ENCODE measurements at regions not wholly inside any gene's neighbourhood (a gene's known extent, or its start where the extent isn't known, plus 50 kb on each side); places are given as distances from the start of the nearest gene placed in this dataset.
"Not testable (repeated sequence)": the region's sequence is repeated elsewhere in the genome, so short reads cannot be mapped to it uniquely, and the experiment has no call there.

DNA sequence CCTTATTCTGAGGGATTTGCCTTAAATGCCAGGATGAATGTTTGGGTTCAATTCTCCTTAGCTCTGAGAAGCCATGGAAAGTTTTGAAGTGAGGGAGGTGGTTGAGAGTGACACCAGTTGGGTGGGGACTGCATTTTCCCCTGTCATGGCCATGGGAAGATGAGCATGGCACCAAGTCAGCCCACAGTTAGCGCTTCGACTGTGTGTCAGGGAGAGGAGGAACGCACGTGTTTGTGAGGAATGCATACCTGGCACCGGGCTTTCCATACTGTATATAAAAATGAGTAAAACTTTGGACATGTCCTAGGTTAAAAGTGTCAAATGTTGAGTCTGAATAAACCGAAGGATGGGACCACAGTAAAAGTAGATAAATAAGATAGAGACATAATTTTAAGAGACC lies 187.5 kb upstream of the KL start:
- no peak for DNase-seq

- no peak for DNase-seq
These were observed 187.0 kb upstream of the KL start for GRCh38 chr13:32829269-32829668.

- DNase-seq: peak; percentile 50
These were observed 186.4 kb upstream of the KL start for GRCh38 chr13:32829676-32830335.

DNA sequence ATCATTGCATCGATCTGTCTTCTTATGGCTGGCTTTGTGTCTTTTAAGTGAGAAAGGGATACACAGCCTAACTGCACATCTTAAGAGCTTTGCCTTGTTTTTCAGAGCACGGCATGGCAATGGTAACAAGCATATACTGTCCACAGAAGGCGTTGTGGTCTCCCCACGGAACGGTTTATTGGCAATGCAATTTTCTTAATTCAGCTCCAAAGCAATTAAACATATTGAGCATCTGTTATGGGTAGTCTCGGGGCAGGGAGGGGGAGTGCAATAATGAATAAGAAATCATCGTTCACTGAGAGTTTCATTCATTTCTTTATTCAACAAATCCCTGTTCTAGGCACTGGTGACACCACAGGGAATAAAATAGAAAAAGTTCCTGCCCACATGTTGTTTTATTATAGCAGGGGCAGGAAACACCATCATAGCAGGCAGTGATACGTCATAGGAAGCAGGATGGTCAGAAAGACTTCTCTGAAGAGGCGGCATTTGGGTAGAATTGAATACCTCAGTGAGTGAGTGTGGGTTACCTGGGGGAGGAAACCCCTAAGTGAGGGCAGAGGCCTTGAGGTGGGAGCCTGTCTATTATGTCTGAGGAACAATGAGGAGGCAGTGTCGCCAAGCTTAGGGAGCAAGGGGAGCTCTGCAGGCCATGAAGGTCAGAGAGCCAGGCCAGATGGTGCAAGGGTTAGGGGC lies 185.7 kb upstream of the KL start:
- DNase-seq: no peak

GRCh38 chr13:32837307-32837972 lies 178.8 kb upstream of the KL start:
- no peak for DNase-seq

GRCh38 chr13:32837973-32838927 lies 178.0 kb upstream of the KL start:
- no peak for DNase-seq

GRCh38 chr13:32838945-32839344 lies 177.3 kb upstream of the KL start:
- DNase-seq: no peak

DNA sequence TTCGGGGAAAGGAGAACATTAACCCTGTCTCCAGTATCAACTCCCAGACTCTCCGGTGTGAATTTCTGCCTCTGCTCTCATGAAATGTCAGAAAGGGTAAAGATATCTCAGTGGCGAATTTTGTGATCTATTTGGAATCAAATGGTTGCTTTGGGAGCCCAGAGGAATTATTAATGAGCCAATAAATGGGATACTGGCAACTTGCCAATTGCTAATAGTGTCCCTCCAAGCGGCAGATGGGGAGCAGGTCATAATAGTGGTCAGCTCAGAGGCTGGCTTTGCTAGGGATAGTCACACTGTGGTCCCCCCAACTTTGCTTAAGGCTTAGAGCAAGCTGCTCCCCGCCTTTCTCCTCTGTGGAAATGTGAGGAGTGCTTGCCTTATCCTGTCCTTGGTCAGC lies 176.1 kb upstream of the KL start:
- no peak for DNase-seq

DNA sequence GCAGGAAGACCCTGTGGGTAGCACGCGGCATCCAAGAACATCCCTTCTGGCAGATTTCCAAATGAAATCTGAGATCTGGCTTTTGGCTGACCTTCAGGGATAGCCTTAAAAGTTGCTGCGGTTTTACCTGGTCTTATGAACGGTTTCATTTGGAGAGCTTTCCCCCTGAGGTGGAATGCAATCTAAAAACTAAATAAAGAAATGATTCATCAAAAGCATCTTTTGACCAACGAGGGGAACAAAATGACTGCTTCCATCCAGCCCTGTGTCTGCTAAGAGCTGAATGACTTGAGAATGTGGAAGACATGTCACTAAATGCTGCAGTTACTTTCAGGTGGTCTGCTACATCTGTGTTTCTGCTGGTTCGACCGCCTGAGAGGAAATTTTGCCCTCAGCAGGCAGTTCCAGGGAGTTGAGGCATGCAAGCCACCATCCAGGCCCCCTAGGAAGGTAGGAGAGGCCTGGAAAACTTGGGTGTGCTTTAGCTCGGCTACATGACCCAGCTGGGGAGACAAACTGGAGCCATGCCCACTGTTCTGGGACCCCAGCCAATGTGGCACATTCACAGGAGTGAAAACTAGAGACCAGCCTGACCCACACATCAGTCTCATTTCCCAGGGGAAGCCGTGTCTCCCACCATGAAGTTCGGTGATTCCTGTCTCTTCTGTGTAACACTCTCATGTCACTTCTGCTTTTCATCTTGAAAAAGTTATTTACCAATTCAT lies 175.1 kb upstream of the KL start:
- no peak for DNase-seq

DNA sequence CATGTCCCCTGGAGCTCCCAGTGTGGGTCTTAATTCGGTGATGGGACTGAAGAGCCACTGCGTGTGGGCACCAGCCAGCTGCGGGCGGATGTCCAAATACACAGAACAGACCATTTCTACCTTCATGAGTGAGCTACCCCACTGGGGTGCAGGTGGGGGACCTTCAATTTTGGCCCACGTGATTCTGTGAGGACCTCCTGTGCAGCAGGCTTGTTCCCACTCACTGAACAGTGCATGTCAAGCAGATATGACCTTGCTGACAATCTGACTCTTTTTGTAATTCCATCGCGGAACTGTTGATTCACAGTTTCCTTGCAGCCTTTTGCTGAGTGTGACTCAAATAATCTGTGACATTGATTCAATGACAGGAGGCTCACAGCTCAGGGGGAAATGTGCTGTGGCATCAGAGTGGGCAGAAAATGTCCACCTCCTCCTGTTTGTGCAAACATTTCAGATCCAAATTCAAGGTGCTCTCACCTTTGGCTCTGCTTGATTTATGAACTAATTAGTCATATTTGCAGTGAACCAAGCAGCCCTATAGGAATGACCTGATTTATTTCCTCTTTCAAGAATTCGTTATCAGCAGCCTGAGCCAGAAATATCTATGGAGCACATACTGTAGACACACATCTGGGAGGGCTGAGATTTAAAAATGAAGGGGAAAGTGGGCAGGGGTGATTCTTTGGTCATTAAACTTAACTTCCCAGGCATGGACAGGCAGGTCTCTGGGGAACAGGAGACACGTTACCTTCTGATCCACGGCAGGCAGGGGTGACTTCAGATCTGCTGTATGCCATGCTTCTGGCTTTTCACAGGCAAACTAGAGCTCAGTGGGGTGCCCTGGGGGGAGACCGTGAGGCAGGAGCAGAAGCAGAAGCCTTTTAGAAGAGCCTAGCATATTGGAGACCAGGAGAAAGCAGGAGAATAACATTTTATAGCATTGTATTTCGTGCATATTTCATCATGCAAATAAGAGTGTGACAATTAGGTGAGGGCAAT lies 170.0 kb upstream of the KL start:
- DNase-seq: no peak

DNA sequence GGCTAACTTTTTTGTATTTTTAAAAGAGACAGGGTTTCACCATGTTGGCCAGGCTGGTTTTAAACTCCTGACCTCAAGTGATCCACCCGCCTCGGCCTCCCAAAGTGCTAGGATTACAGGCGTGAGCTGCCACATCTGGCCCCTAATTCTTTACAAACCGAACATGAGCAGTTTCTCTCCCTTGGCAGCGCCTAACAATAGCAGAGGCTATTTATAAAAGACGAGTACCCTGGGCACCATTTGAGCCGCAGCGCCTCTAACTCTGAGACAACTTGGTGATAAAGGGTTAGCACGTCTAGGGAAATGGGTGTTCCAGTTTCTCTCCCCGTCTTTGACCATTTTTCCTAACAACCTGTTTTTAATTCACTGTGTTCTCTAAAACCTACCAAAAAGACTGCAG lies 168.2 kb upstream of the KL start:
- DNase-seq: not testable (repeated sequence)

GRCh38 chr13:32849369-32849768 lies 166.9 kb upstream of the KL start:
- DNase-seq: no peak

DNA sequence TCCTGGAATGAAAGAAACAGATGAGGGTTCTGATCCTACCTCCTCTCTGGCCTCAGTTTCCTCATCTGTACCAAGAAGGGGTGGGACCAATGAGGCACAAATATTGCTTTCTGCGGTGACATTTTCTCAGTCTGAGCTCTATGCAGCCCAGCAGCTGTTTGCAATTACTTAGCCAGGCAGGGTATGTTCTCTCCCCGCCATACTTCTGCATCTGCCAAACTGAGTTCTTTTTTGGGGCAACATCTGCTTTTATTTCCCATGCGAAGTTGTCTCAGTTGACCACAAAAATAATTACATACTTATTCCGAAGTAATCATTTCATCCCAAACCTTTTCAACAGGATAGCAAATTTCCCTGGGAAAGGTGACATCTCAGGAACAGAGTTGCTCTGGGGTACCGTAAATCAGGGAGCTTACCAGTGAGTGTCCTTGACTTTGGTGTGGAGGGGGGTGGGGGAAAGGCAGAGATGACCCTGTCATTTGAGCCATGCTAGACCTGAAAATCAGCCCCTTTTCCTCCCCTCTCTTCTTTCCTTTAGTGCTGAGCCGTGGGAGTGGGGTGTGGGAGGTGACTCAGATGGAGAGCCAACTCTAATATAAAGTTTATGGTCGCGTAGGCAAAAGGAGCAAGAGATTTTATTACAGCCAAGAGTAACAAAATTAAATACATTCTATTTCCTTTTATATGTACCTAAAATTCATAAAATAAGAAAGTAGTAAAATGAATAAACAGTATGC lies 165.7 kb upstream of the KL start:
- no peak for DNase-seq

- DNase-seq: no peak
These were observed 164.8 kb upstream of the KL start for GRCh38 chr13:32851083-32852069.

DNA sequence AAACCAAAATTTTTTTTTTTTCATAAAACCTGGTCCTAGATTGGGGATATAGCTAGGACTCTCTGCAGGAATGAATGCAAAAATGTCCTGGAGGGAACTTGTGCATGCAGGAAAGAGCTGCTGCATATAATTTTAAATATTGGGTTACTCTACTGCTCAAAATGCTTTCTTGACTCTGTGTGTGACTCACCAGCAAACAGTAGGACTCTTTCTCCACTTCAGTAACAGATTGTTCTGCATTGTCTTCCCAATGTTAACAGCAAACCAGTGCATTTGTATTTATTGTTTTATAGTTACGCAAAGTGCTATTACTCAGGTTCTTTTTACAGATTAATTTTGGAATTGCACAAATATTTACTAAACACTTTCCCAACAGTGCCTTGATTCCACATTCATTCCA lies 163.7 kb upstream of the KL start:
- no peak for DNase-seq

DNA sequence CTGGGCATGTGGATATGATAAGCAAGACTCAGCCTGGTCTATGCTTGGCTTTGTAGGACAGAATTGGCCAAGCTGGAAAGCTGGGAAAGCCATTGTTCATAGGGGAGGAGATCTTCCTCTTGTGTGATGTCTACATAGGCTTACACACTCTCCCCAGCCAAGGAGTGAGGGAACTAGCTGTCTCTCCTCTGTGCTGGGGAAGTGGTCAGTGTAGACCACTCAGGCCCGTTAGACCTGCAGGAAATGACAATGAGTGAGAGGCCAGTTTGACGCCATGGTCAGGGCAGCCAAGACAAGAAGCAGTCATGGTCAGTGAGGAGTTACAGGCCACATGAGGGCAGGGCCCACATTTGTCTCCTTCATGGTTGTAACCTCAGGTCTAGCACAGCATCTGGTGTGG lies 159.1 kb upstream of the KL start:
- DNase-seq: no peak

- DNase-seq: no peak
These were observed 158.5 kb upstream of the KL start for GRCh38 chr13:32857689-32858088.

- DNase-seq: no peak
These were observed 156.4 kb upstream of the KL start for GRCh38 chr13:32859707-32860292.

All from fibroblast of skin of back (primary cell).